HepG2 (cell line): ENCODE measurements at regions not wholly inside any gene's neighbourhood (a gene's known extent, or its start where the extent isn't known, plus 50 kb on each side); places are given as distances from the start of the nearest gene placed in this dataset.

ENCODE experiments used
- ATAC-seq: fragments of 200-7000 bp; cut with Tn5 transposase; 3 replicates; pipeline ENCODE4 v1.9.1; 2020; ENCODE audit warnings: mild to moderate bottlenecking, moderate library complexity
- BruUV-seq: library from RNA; stranded (reverse); fragments of 400-500 nt; replicated peaks from 2 replicates; lab custom pipeline; 2021; lab: Mats Ljungman, UMichigan
- CTCF ChIA-PET: fragments of 300-600 bp; formaldehyde crosslinking; extraction: SDS; loops from one replicate; lab custom pipeline; 2021; ENCODE audit warnings: low total read pairs, inconsistent platforms, low intra/inter-chr PET ratio; lab: Yijun Ruan, JAX
- POLR2A ChIA-PET: fragments of 350-600 bp; sonication (Branson Sonifier 250); formaldehyde crosslinking; loops from one replicate; lab custom pipeline; 2020; ENCODE audit warnings: antibody characterized with exemption, inconsistent platforms; lab: Yijun Ruan, JAX
- DNase-seq: peaks from one replicate; pipeline ENCODE4 v3.0.0-alpha.2; 2015; ENCODE audit warnings: low spot score
- FAIRE-seq: peaks from 3 replicates; lab custom pipeline; 2011; peaks lifted over from hg19 to GRCh38; lab: Jason Lieb, UNC
- H2AFZ ChIP-seq: one replicate; pipeline ENCODE4 v1.6.1; 2011; ENCODE audit warnings: low read length, inconsistent platforms
- H3K27ac ChIP-seq: fragments of 300-600 bp; 3 replicates; pipeline ENCODE4 v1.8.0; 2011; ENCODE audit warnings: mixed run types, mild to moderate bottlenecking, mixed read lengths, low read length, inconsistent platforms; ENCODE audit not compliant: insufficient read depth; ENCODE audit errors: extremely low read length
- H3K27me3 ChIP-seq, 2 experiments: fragments of 200-600 bp in 1 of 2; 2 replicates in 1 of 2; 3 replicates in 1 of 2; pipeline versions ENCODE4 v1.6.0 to v1.8.0; 2011; ENCODE audit warnings: low read length in 2 of 2, mild to moderate bottlenecking in 2 of 2, moderate library complexity in 2 of 2, inconsistent platforms in 1 of 2; ENCODE audit not compliant: insufficient read depth in 2 of 2, control insufficient read depth in 1 of 2
- H3K36me3 ChIP-seq, 2 experiments: fragments of 200-600 bp in 1 of 2; replicated peaks in 1 of 2; 2 replicates in 1 of 2; 3 replicates in 1 of 2; pipeline versions ENCODE4 v1.5.1 to v1.8.0; 2011; ENCODE audit warnings: low read length in 2 of 2, inconsistent platforms in 1 of 2; ENCODE audit not compliant: insufficient read depth in 2 of 2, control insufficient read depth in 1 of 2
- H3K4me1 ChIP-seq: 2 replicates; pipeline ENCODE4 v1.5.1; 2012; ENCODE audit warnings: low read length, inconsistent platforms; ENCODE audit not compliant: insufficient read depth
- H3K4me2 ChIP-seq: 2 replicates; pipeline ENCODE4 v1.6.0; 2011; ENCODE audit warnings: low read depth, low read length, inconsistent platforms
- H3K4me3 ChIP-seq, 3 experiments: fragments of 200-600 bp in 1 of 3; sonication (generic), shearing (Covaris generic) in 1 of 3; replicated peaks in 1 of 3; 2 replicates each; pipeline ENCODE4 v1.5.1; 2011 to 2016; ENCODE audit warnings: low read length in 3 of 3, inconsistent platforms in 2 of 3, low read depth in 2 of 3, mild to moderate bottlenecking in 2 of 3, control low read depth in 1 of 3, mixed read lengths in 1 of 3; ENCODE audit not compliant: insufficient read depth in 1 of 3
- H3K79me2 ChIP-seq: one replicate; pipeline ENCODE4 v1.6.1; 2011; ENCODE audit warnings: low read length, inconsistent platforms; ENCODE audit not compliant: insufficient read depth
- H3K9ac ChIP-seq: 2 replicates; pipeline ENCODE4 v1.6.0; 2011; ENCODE audit warnings: mild to moderate bottlenecking, low read depth, low read length, inconsistent platforms; ENCODE audit not compliant: insufficient read depth
- H3K9me3 ChIP-seq: 2 replicates; pipeline ENCODE4 v1.5.1; 2012; ENCODE audit warnings: mild to moderate bottlenecking, low read length
- H4K20me1 ChIP-seq: 2 replicates; pipeline ENCODE4 v1.6.0; 2011; ENCODE audit warnings: inconsistent platforms, mild to moderate bottlenecking, low read length, moderate library complexity; ENCODE audit not compliant: insufficient read depth
- HNF1B ChIP-seq: sonication (generic); formaldehyde crosslinking; IDR thresholded peaks from 2 replicates; pipeline ENCODE4 v1.5.1; 2020; ENCODE audit warnings: mild to moderate bottlenecking, moderate library complexity, missing genetic modification reagents
- HNF4G ChIP-seq, 2 experiments: sonication (generic) in 1 of 2; formaldehyde crosslinking in 1 of 2; IDR thresholded peaks; 2 replicates each; pipeline versions ENCODE4 v1.4.0 to v1.6.1; 2011 to 2020; ENCODE audit warnings: borderline replicate concordance in 2 of 2, low read depth in 2 of 2, mild to moderate bottlenecking in 2 of 2, low read length in 1 of 2, missing genetic modification reagents in 1 of 2, moderate library complexity in 1 of 2
- HNRNPL ChIP-seq: fragments of 200-400 bp; formaldehyde crosslinking; IDR thresholded peaks from 2 replicates; pipeline ENCODE4 v1.6.1; 2017; ENCODE audit warnings: mild to moderate bottlenecking, low read depth, low read length
- KIAA2018 ChIP-seq: sonication (generic); formaldehyde crosslinking; IDR thresholded peaks from 2 replicates; pipeline ENCODE4 v1.5.0; 2020; ENCODE audit warnings: mild to moderate bottlenecking, missing genetic modification reagents, borderline replicate concordance
- NRL ChIP-seq: sonication (generic); formaldehyde crosslinking; IDR thresholded peaks from 2 replicates; pipeline ENCODE4 v1.5.0; 2020; ENCODE audit warnings: missing genetic modification reagents, mild to moderate bottlenecking, moderate library complexity, borderline replicate concordance
- TOE1 ChIP-seq: sonication (generic); formaldehyde crosslinking; IDR thresholded peaks from 2 replicates; pipeline ENCODE4 v1.4.0; 2020; ENCODE audit warnings: mild to moderate bottlenecking, missing genetic modification reagents
- ZHX1 ChIP-seq: sonication (generic); formaldehyde crosslinking; IDR thresholded peaks from 2 replicates; pipeline ENCODE4 v1.8.1; 2022; ENCODE audit warnings: low read depth, mild to moderate bottlenecking, missing genetic modification reagents
- ZNF24 ChIP-seq: fragments of 450-650 bp; IDR thresholded peaks from 2 replicates; pipeline ENCODE4 v1.6.1; 2017; ENCODE audit warnings: antibody characterized with exemption, mild to moderate bottlenecking
- ZNF333 ChIP-seq: sonication (generic); formaldehyde crosslinking; IDR thresholded peaks from 2 replicates; pipeline ENCODE4 v1.4.0; 2020; ENCODE audit warnings: mild to moderate bottlenecking, missing genetic modification reagents, borderline replicate concordance
- ZNF430 ChIP-seq: sonication (generic); formaldehyde crosslinking; IDR thresholded peaks from 2 replicates; pipeline ENCODE4 v1.9.0; 2021; ENCODE audit warnings: mild to moderate bottlenecking, missing genetic modification reagents
- ZNF432 ChIP-seq: sonication (generic); formaldehyde crosslinking; IDR thresholded peaks from 2 replicates; pipeline ENCODE4 v1.5.0; 2020; ENCODE audit warnings: missing genetic modification reagents, mild to moderate bottlenecking, borderline replicate concordance
- ZZZ3 ChIP-seq: sonication (generic); formaldehyde crosslinking; IDR thresholded peaks from 2 replicates; pipeline ENCODE4 v1.4.0; 2020; ENCODE audit warnings: missing genetic modification reagents, mild to moderate bottlenecking, borderline replicate concordance
- WGBS: methylation state at CpG from one replicate; pipeline ENCODE4 v1.1.6; 2017; ENCODE audit warnings: low lambda C conversion rate; 5-methylcytosine and 5-hydroxymethylcytosine counted together
- in situ Hi-C: cut with HindIII; loops from 2 replicates; pipeline ENCODE4 v1.10.0; 2017; ENCODE audit warnings: low pct_unique_long_range_greater_than_20kb; ENCODE audit not compliant: extremely low pct_ligation_motif_present
- intact Hi-C: fragments of 100-400 bp; cut with micrococcal nuclease; formaldehyde crosslinking; loops from one replicate; pipeline ENCODE4 v1.10.0; 2022; ENCODE audit not compliant: unreplicated experiment

- in situ Hi-C loops = no loop called here
- POLR2A ChIA-PET = no interaction called here
- H3K4me1 ChIP-seq = peaks cover 5% of the 10 kb centered on the region
- ATAC-seq = no peak
- DNase-seq = no peak
- no peaks in the 10 kb centered on the region for H4K20me1 ChIP-seq
- H3K36me3 ChIP-seq = no peaks in the 10 kb centered on the region
- H3K9ac ChIP-seq = no peak overlapping the region
- intact Hi-C loops = no loop called here
- no peaks in the 10 kb centered on the region for H3K79me2 ChIP-seq
- no peaks in the 10 kb centered on the region for H3K9me3 ChIP-seq
- H3K4me3 ChIP-seq = no peak overlapping the region
- H3K27ac ChIP-seq = no peak overlapping the region
- no TSS peak for BruUV-seq
- WGBS = 0% methylated on average over 1 of the region's 1 CpG
- H3K27me3 ChIP-seq = no peaks in the 10 kb centered on the region
- FAIRE-seq = no peak
- no peak overlapping the region for H3K4me2 ChIP-seq
- CTCF ChIA-PET = no interaction called here
- no peak overlapping the region for H2AFZ ChIP-seq
- TF ChIP-seq HNRNPL (no peak), TOE1 (CRISPR knock-in tag) (no peak), NRL (CRISPR knock-in tag) (no peak), ZHX1 (CRISPR knock-in tag) (no peak), ZNF333 (CRISPR knock-in tag) (no peak), ZZZ3 (no peak), ZNF432 (CRISPR knock-in tag) (no peak), ZNF24 (no peak), HNF4G (IDR thresholded peaks at IDR 0.05; ENCODE audit: borderline replicate concordance, low read depth, low read length) (no peak), HNF4G (CRISPR knock-in tag; IDR thresholded peaks at IDR 0.05; ENCODE audit: borderline replicate concordance, low read depth) (no peak), KIAA2018 (no peak), HNF1B (CRISPR knock-in tag) (no peak), ZNF430 (CRISPR knock-in tag) (no peak)
These were observed 85.9 kb downstream of the TNFSF18 start for GRCh38 chr1:172964864-172965263.
